SJSA1 (cell line): ENCODE measurements at regions not wholly inside any gene's neighbourhood (a gene's known extent, or its start where the extent isn't known, plus 50 kb on each side); places are given as distances from the start of the nearest gene placed in this dataset.

ENCODE experiments used
- DNase-seq, 2 experiments: peaks; one replicate each; pipeline ENCODE4 v3.0.0-alpha.2; 2015 to 2020; ENCODE audit warnings: low spot score in 2 of 2, low read depth in 1 of 2
- H3K27ac ChIP-seq: fragments of 250-450 bp; sonication (Bioruptor Pico); 2 replicates; pipeline ENCODE4 v1.5.1; 2020; ENCODE audit warnings: mild to moderate bottlenecking, moderate library complexity
- H3K27me3 ChIP-seq: fragments of 250-450 bp; sonication (Bioruptor Pico); replicated peaks from 2 replicates; pipeline ENCODE4 v1.5.1; 2020; ENCODE audit warnings: mild to moderate bottlenecking, moderate library complexity
- H3K36me3 ChIP-seq: fragments of 250-450 bp; sonication (Bioruptor Pico); 2 replicates; pipeline ENCODE4 v1.5.1; 2020; ENCODE audit warnings: mild to moderate bottlenecking
- H3K4me1 ChIP-seq: fragments of 250-450 bp; sonication (Bioruptor Pico); replicated peaks from 2 replicates; pipeline ENCODE4 v1.6.1; 2021; ENCODE audit warnings: mild to moderate bottlenecking
- H3K4me3 ChIP-seq: fragments of 250-450 bp; sonication (Bioruptor Pico); 2 replicates; pipeline ENCODE4 v1.5.1; 2020; ENCODE audit warnings: mild to moderate bottlenecking
- H3K9me3 ChIP-seq: fragments of 250-450 bp; sonication (Bioruptor Pico); replicated peaks from 2 replicates; pipeline ENCODE4 v1.5.1; 2020; ENCODE audit warnings: mild to moderate bottlenecking

- Histone ChIP-seq H3K27ac (peak overlapping the region; percentile 87), H3K27me3 (no peaks in the 10 kb centered on the region), H3K36me3 (no peaks in the 10 kb centered on the region), H3K9me3 (no peaks in the 10 kb centered on the region), H3K4me1 (peaks cover 86% of the 10 kb centered on the region), H3K4me3 (peak overlapping the region; percentile 12; the same call in 1 of the 2 replicates)
- DNase-seq = peak; percentile 95 to 96
These were observed 72.0 kb downstream of the IRF2BPL start for GRCh38 chr14:76956316-76957090.

GRCh38 chr14:76955575-76956315 is 72.8 kb downstream of the IRF2BPL start:
- Histone ChIP-seq H3K36me3 (no peaks in the 10 kb centered on the region), H3K4me1 (peaks cover 80% of the 10 kb centered on the region), H3K9me3 (no peaks in the 10 kb centered on the region), H3K4me3 (peak overlapping the region; percentile 12; the same call in 1 of the 2 replicates), H3K27me3 (no peaks in the 10 kb centered on the region), H3K27ac (peak overlapping the region; percentile 87)
- peak in 1 of 2 experiments; percentile 74 for DNase-seq

GRCh38 chr14:76954394-76955190 is 73.9 kb downstream of the IRF2BPL start:
- Histone ChIP-seq H3K27ac (peak overlapping the region; percentile 87), H3K4me1 (peaks cover 82% of the 10 kb centered on the region), H3K27me3 (no peaks in the 10 kb centered on the region), H3K9me3 (no peaks in the 10 kb centered on the region), H3K4me3 (no peak overlapping the region), H3K36me3 (no peaks in the 10 kb centered on the region)
- no peak for DNase-seq

DNA sequence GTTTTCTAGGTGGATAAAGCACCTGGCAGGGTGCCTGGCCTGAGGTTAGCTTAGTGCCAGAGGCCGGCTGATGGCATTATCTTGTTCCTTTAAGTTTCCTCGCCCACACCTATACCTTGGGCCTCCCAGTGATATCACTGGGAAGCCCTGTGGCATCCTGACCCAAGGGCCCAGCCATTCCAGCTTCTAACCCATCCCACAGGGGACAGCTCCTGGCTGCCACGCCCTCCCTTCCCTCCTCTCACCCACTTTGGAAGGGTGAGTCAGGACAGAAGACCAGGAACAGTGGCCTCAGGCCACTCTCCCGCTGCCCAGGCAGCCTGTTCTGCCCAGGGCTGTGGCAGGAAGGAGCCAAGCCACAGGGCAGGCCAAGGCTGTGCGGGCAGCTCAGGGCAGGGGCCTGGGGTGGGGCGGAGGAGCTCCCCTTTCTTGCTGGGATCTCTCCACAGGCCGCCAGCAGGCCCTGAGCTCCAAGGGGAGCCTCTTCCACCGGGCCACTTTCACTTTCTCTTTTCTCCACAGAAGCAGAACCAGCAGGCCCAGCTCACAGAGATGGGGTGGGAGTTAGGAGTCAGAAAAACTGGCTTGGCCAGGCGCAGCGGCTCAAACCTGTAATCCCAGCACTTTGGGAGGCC is 75.1 kb downstream of the IRF2BPL start:
- peaks cover 76% of the 10 kb centered on the region for H3K4me1 ChIP-seq

GRCh38 chr14:76951166-76951565 is 77.3 kb downstream of the IRF2BPL start:
- H3K27me3 ChIP-seq = no peaks in the 10 kb centered on the region
- DNase-seq = no peak
- no peak overlapping the region for H3K27ac ChIP-seq
- H3K4me3 ChIP-seq = no peak overlapping the region
- no peaks in the 10 kb centered on the region for H3K36me3 ChIP-seq
- H3K4me1 ChIP-seq = peaks cover 76% of the 10 kb centered on the region
- H3K9me3 ChIP-seq = no peaks in the 10 kb centered on the region

More for the DNA sequence above, 75.1 kb downstream of the IRF2BPL start:
- Histone ChIP-seq H3K9me3 (no peaks in the 10 kb centered on the region), H3K4me3 (peak overlapping the region; percentile 30), H3K27me3 (no peaks in the 10 kb centered on the region), H3K27ac (peak overlapping the region; percentile 87), H3K36me3 (no peaks in the 10 kb centered on the region)
- peak; percentile 83 to 87 for DNase-seq

GRCh38 chr14:76950055-76951020 is 78.2 kb downstream of the IRF2BPL start:
- Histone ChIP-seq H3K4me3 (no peak overlapping the region), H3K4me1 (peaks cover 68% of the 10 kb centered on the region), H3K27ac (no peak overlapping the region), H3K27me3 (no peaks in the 10 kb centered on the region), H3K9me3 (no peaks in the 10 kb centered on the region), H3K36me3 (no peaks in the 10 kb centered on the region)
- DNase-seq = no peak

DNA sequence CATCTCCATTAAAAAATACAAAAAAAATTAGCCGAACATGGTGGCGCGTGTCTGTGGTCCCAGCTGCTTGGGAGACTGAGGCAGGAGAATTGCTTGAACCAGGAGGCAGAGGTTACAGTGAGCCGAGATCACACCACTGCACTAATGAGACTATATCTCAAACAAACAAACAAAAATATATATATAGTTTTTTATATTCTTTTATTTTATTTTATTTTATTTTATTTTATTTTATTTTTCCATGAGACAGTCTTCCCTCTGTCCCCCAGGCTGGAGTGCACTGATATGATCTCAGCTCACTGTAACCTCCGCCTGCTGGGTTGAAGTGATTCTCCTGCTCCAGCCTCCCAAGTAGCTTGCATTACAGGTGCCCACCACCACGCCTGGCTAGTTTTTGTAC is 79.5 kb downstream of the IRF2BPL start:
- Histone ChIP-seq H3K9me3 (no peaks in the 10 kb centered on the region), H3K27ac (no peak overlapping the region), H3K4me1 (peaks cover 54% of the 10 kb centered on the region), H3K36me3 (no peaks in the 10 kb centered on the region), H3K27me3 (no peaks in the 10 kb centered on the region), H3K4me3 (no peak overlapping the region)
- DNase-seq = no peak

GRCh38 chr14:76948213-76948947 is 80.1 kb downstream of the IRF2BPL start:
- H3K27ac ChIP-seq = peak overlapping the region; percentile 70; the same call in 1 of the 2 replicates
- H3K4me3 ChIP-seq = no peak overlapping the region
- peaks cover 48% of the 10 kb centered on the region for H3K4me1 ChIP-seq
- H3K27me3 ChIP-seq = no peaks in the 10 kb centered on the region
- no peaks in the 10 kb centered on the region for H3K9me3 ChIP-seq
- H3K36me3 ChIP-seq = no peaks in the 10 kb centered on the region
- no peak for DNase-seq

- peaks cover 43% of the 10 kb centered on the region for H3K4me1 ChIP-seq
- peak overlapping the region; percentile 70 for H3K27ac ChIP-seq
- H3K4me3 ChIP-seq = no peak overlapping the region
- H3K27me3 ChIP-seq = no peaks in the 10 kb centered on the region
- H3K36me3 ChIP-seq = no peaks in the 10 kb centered on the region
- no peak for DNase-seq
- no peaks in the 10 kb centered on the region for H3K9me3 ChIP-seq
These were observed 80.7 kb downstream of the IRF2BPL start for GRCh38 chr14:76947838-76948184.

DNA sequence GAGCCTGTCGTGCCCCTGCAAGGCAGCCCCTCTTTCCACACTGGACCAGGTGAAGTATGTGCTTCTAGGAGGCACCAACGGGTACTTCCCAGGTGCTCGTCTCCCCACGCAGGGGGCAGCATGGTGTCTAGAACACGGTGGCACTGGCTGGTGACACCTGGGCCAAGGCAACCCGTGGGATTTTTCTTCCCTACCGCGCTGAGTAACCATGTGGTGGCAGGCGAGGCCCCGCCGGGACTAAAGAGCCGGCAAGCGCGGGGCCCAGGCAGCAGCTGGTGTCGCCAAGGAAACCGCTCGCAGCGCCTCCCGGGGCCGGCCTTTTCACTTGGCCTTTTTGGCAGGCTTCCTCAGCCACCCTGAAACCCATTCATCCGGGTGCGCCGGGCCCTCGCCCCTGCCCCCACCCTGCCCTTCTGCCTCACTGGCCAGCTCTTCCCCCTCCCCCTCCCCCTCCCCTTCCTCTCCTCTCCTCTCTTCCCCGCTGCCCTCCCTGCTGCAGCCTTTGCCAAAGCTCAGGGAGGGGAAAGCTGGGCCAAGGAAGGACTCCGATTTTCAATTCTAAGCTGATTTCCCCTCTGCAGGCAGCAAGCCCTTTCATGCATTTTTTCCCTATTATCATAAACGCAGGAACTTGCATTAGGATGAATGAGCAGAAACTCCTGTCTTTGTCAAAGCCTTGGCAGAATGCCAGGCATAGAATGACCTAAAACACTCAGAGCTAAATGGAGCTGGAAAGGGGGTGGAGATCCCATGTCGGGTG is 81.2 kb downstream of the IRF2BPL start:
- no peaks in the 10 kb centered on the region for H3K27me3 ChIP-seq
- peak overlapping the region; percentile 8; the same call in 1 of the 2 replicates for H3K4me3 ChIP-seq
- peak; percentile 75 to 91 for DNase-seq
- peak overlapping the region; percentile 70 for H3K27ac ChIP-seq
- no peaks in the 10 kb centered on the region for H3K36me3 ChIP-seq
- no peaks in the 10 kb centered on the region for H3K9me3 ChIP-seq
- H3K4me1 ChIP-seq = peaks cover 41% of the 10 kb centered on the region

DNA sequence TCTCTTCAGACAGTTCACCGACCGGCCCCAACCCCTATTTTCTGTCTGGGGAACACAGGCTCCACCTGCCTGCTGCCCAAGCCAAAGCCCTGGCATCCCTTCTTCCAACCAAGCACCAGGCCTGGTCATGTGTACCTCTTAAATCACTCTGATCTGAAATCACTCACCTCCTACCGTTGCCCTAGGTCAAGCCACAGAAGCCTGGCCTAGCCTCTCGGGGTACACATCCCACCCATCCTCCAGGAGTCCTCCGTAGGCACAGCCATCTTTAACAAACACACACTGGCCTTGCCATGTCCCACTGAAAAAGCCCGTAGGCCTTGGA is 81.8 kb downstream of the IRF2BPL start:
- no peak overlapping the region for H3K4me3 ChIP-seq
- no peak for DNase-seq
- no peaks in the 10 kb centered on the region for H3K9me3 ChIP-seq
- H3K4me1 ChIP-seq = peaks cover 40% of the 10 kb centered on the region
- no peaks in the 10 kb centered on the region for H3K27me3 ChIP-seq
- peak overlapping the region; percentile 70 for H3K27ac ChIP-seq
- H3K36me3 ChIP-seq = no peaks in the 10 kb centered on the region
